TTC549 (cell line): ENCODE measurements at regions not wholly inside any gene's neighbourhood (a gene's known extent, or its start where the extent isn't known, plus 50 kb on each side); places are given as distances from the start of the nearest gene placed in this dataset.

Experiments
- FAIRE-seq: peaks from 2 replicates; lab custom pipeline; 2012; peaks lifted over from hg19 to GRCh38; lab: Jason Lieb, UNC

DNA sequence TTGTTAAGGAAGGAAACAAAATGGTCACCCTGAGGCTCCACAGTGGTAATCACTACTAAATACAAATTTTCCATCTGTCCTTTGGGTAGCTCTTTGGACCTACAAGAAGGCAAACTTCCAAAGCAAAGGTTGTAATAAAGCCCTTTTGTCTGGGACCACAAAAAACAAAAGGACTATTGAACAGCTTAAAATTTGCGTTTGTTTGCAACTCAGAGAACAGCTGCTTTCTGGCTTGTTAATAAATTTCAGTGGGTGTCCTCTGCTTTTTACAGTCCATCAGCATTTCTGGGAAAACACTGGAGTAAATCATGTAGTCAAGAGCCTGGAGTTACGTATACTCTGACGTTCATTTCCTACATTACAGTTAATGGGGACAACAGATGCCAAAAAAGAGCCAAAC lies 439.7 kb upstream of the DIAPH2 start:
- no peak for FAIRE-seq

- FAIRE-seq: no peak
These were observed 438.2 kb upstream of the DIAPH2 start for GRCh38 chrX:96246436-96246835.
